ENCODE measurements at regions not wholly inside any gene's neighbourhood (a gene's known extent, or its start where the extent isn't known, plus 50 kb on each side); places are given as distances from the start of the nearest gene placed in this dataset.
A peak's percentile ranks its signal among the peaks of the same experiment; 100 is the strongest.

- peak; percentile 43 for DNase-seq (ENCODE audit: low read depth)
- H3K4me3 ChIP-seq (ENCODE audit: low read depth, low read length), result no peak overlapping the region
- TF ChIP-seq CTCF (IDR thresholded peaks at IDR 0.05; ENCODE audit: insufficient read depth, low read length), result peak; percentile 66
These were observed 108.1 kb downstream of the DHX15 start for GRCh38 chr4:24476282-24476681.

GRCh38 chr4:24475756-24476155, 108.6 kb downstream of the DHX15 start:
- no peak overlapping the region for H3K4me3 ChIP-seq (ENCODE audit: low read depth, low read length)
- no peak for TF ChIP-seq CTCF (IDR thresholded peaks at IDR 0.05; ENCODE audit: insufficient read depth, low read length)
- no peak for DNase-seq (ENCODE audit: low read depth)

GRCh38 chr4:24473309-24473721, 111.0 kb downstream of the DHX15 start:
- TF ChIP-seq CTCF (IDR thresholded peaks at IDR 0.05; ENCODE audit: insufficient read depth, low read length), result peak; percentile 27
- peak overlapping the region; percentile 73 for H3K4me3 ChIP-seq (ENCODE audit: low read depth, low read length)
- peak; percentile 41 for DNase-seq (ENCODE audit: low read depth)

GRCh38 chr4:24472514-24473308, 111.6 kb downstream of the DHX15 start:
- peak; percentile 71 for DNase-seq (ENCODE audit: low read depth)
- H3K4me3 ChIP-seq (ENCODE audit: low read depth, low read length), result peak overlapping the region; percentile 73
- peak; percentile 58 for TF ChIP-seq CTCF (IDR thresholded peaks at IDR 0.05; ENCODE audit: insufficient read depth, low read length)

GRCh38 chr4:24472161-24472510, 112.2 kb downstream of the DHX15 start:
- H3K4me3 ChIP-seq (ENCODE audit: low read depth, low read length), result peak overlapping the region; percentile 73
- no peak for TF ChIP-seq CTCF (IDR thresholded peaks at IDR 0.05; ENCODE audit: insufficient read depth, low read length)

GRCh38 chr4:24471486-24472160, 112.7 kb downstream of the DHX15 start:
- no peak for DNase-seq (ENCODE audit: low read depth)
- TF ChIP-seq CTCF (IDR thresholded peaks at IDR 0.05; ENCODE audit: insufficient read depth, low read length), result no peak
- H3K4me3 ChIP-seq (ENCODE audit: low read depth, low read length), result peak overlapping the region; percentile 73

More at GRCh38 chr4:24472161-24472510, 112.2 kb downstream of the DHX15 start:
- DNase-seq (ENCODE audit: low read depth), result no peak

Data from fibroblast of the aortic adventitia (primary cell).